H1 (cell line): ENCODE measurements at regions not wholly inside any gene's neighbourhood (a gene's known extent, or its start where the extent isn't known, plus 50 kb on each side); places are given as distances from the start of the nearest gene placed in this dataset.

Experiments used
- CTCF ChIA-PET: fragments of 300-600 bp; sonication (Branson Sonifier 250); formaldehyde crosslinking; loops from one replicate; lab custom pipeline; 2021; ENCODE audit not compliant: partially characterized antibody; lab: Charles Lee
- POLR2A ChIA-PET: fragments of 300-600 bp; sonication (Branson Sonifier 250); formaldehyde crosslinking; loops from one replicate; lab custom pipeline; 2021; ENCODE audit warnings: inconsistent platforms; ENCODE audit not compliant: partially characterized antibody; lab: Charles Lee
- DNase-seq, 2 experiments: peaks; one replicate each; pipeline versions ENCODE4 v3.0.0 to v3.0.0-alpha.2; 2010 to 2022; ENCODE audit warnings: low spot score in 2 of 2, low read depth in 1 of 2, mixed read lengths in 1 of 2
- FAIRE-seq: peaks from 2 replicates; lab custom pipeline; 2011; peaks lifted over from hg19 to GRCh38; lab: Jason Lieb, UNC
- H2AFZ ChIP-seq: 2 replicates; pipeline ENCODE4 v1.8.1; 2012; ENCODE audit warnings: low read length, inconsistent platforms
- H2AK5ac ChIP-seq: 2 replicates; pipeline ENCODE4 v1.6.1; 2013; ENCODE audit warnings: low read depth, low read length
- H2BK120ac ChIP-seq: replicated peaks from 2 replicates; pipeline ENCODE3; 2013; ENCODE audit warnings: low read depth, low read length, inconsistent platforms
- H2BK12ac ChIP-seq: 2 replicates; pipeline ENCODE4 v1.6.1; 2013; ENCODE audit warnings: low read depth, low read length
- H2BK15ac ChIP-seq: 2 replicates; pipeline ENCODE4 v1.6.1; 2013; ENCODE audit warnings: low read length
- H2BK20ac ChIP-seq: 2 replicates; pipeline ENCODE4 v1.6.1; 2013; ENCODE audit warnings: low read length
- H2BK5ac ChIP-seq: 2 replicates; pipeline ENCODE4 v1.6.1; 2013; ENCODE audit warnings: low read depth, low read length
- H3K14ac ChIP-seq: 2 replicates; pipeline ENCODE4 v1.6.1; 2013; ENCODE audit warnings: inconsistent platforms; ENCODE audit not compliant: insufficient read length
- H3K18ac ChIP-seq: 2 replicates; pipeline ENCODE4 v1.6.1; 2013; ENCODE audit warnings: low read length; ENCODE audit errors: extremely low read depth
- H3K23ac ChIP-seq: 2 replicates; pipeline ENCODE4 v1.6.1; 2013; ENCODE audit warnings: inconsistent platforms; ENCODE audit not compliant: insufficient read length
- H3K23me2 ChIP-seq: 2 replicates; pipeline ENCODE4 v1.6.1; 2013; ENCODE audit warnings: low read depth, low read length
- H3K27ac ChIP-seq: 2 replicates; pipeline ENCODE4 v1.6.1; 2011; ENCODE audit warnings: low read depth, low read length, inconsistent platforms
- H3K27me3 ChIP-seq, 4 experiments: replicated peaks in 1 of 4; 1 replicate in 1 of 4; 2 replicates in 3 of 4; pipeline versions ENCODE4 v1.6.1 to v1.8.1; 2011 to 2013; ENCODE audit warnings: low read length in 3 of 4, mild to moderate bottlenecking in 3 of 4, inconsistent platforms in 2 of 4, mixed read lengths in 2 of 4, moderate library complexity in 1 of 4; ENCODE audit not compliant: control insufficient read depth in 3 of 4, insufficient read depth in 3 of 4; ENCODE audit errors: extremely low read depth in 1 of 4
- H3K36me3 ChIP-seq, 4 experiments: 2 replicates each; pipeline versions ENCODE4 v1.6.1 to v1.8.1; 2011 to 2013; ENCODE audit warnings: mild to moderate bottlenecking in 4 of 4, low read length in 3 of 4, moderate library complexity in 2 of 4, control low read depth in 1 of 4, inconsistent platforms in 1 of 4; ENCODE audit not compliant: insufficient read depth in 4 of 4, control insufficient read depth in 2 of 4
- H3K4ac ChIP-seq: replicated peaks from 2 replicates; pipeline ENCODE3; 2013; ENCODE audit warnings: low read length, low read depth, mixed read lengths, inconsistent platforms; ENCODE audit not compliant: insufficient read length
- H3K4me1 ChIP-seq, 4 experiments: replicated peaks in 1 of 4; 1 replicate in 1 of 4; 2 replicates in 3 of 4; pipeline versions ENCODE4 v1.6.1 to v1.8.1; 2011 to 2013; ENCODE audit warnings: low read length in 3 of 4, inconsistent platforms in 2 of 4, mixed read lengths in 1 of 4; ENCODE audit not compliant: insufficient read depth in 4 of 4, control insufficient read depth in 3 of 4
- H3K4me2 ChIP-seq, 2 experiments: 2 replicates each; pipeline versions ENCODE4 v1.6.1 to v1.8.1; 2011 to 2013; ENCODE audit warnings: low read depth in 2 of 2, low read length in 2 of 2, control low read depth in 1 of 2, inconsistent platforms in 1 of 2, mild to moderate bottlenecking in 1 of 2; ENCODE audit not compliant: insufficient read depth in 1 of 2
- H3K4me3 ChIP-seq, 4 experiments: fragments of 200-600, 300-600 bp in 1 of 4; sonication (generic), shearing (Covaris generic), sonication (Bioruptor Twin) in 1 of 4; 2 replicates each; pipeline versions ENCODE4 v1.5.1 to v1.8.1; 2011 to 2016; ENCODE audit warnings: low read length in 4 of 4, low read depth in 3 of 4, control low read depth in 2 of 4, inconsistent platforms in 2 of 4, mild to moderate bottlenecking in 2 of 4, mixed read lengths in 1 of 4, moderate library complexity in 1 of 4; ENCODE audit not compliant: insufficient read depth in 2 of 4; ENCODE audit errors: extremely low read depth in 1 of 4
- H3K56ac ChIP-seq: replicated peaks from 2 replicates; pipeline ENCODE3; 2013; ENCODE audit warnings: low read depth, mild to moderate bottlenecking, mixed read lengths, low read length, inconsistent platforms; ENCODE audit not compliant: insufficient read length
- H3K79me1 ChIP-seq: 2 replicates; pipeline ENCODE4 v1.6.1; 2013; ENCODE audit warnings: low read depth, low read length, control low read depth
- H3K79me2 ChIP-seq, 2 experiments: 2 replicates each; pipeline versions ENCODE4 v1.6.1 to v1.8.1; 2012 to 2013; ENCODE audit warnings: low read length in 2 of 2, mild to moderate bottlenecking in 2 of 2, inconsistent platforms in 1 of 2; ENCODE audit not compliant: insufficient read depth in 2 of 2, control insufficient read depth in 1 of 2
- H3K9ac ChIP-seq, 4 experiments: replicated peaks in 1 of 4; 1 replicate in 1 of 4; 2 replicates in 3 of 4; pipeline versions ENCODE4 v1.6.1 to v1.8.1; 2011 to 2013; ENCODE audit warnings: low read depth in 3 of 4, low read length in 3 of 4, control low read depth in 2 of 4, mild to moderate bottlenecking in 2 of 4, moderate library complexity in 2 of 4, inconsistent platforms in 1 of 4; ENCODE audit errors: extremely low read depth in 1 of 4
- H3K9me3 ChIP-seq, 2 experiments: 2 replicates each; pipeline versions ENCODE4 v1.6.1 to v1.8.1; 2012 to 2013; ENCODE audit warnings: mild to moderate bottlenecking in 2 of 2, moderate library complexity in 2 of 2, control low read depth in 1 of 2, inconsistent platforms in 1 of 2, low read depth in 1 of 2, low read length in 1 of 2, mixed read lengths in 1 of 2; ENCODE audit not compliant: insufficient read depth in 2 of 2
- H4K20me1 ChIP-seq, 2 experiments: replicated peaks in 1 of 2; 2 replicates each; pipeline versions ENCODE3 to v1.8.1; 2011 to 2013; ENCODE audit warnings: inconsistent platforms in 2 of 2, low read length in 2 of 2, mild to moderate bottlenecking in 1 of 2; ENCODE audit not compliant: insufficient read depth in 2 of 2, control insufficient read depth in 1 of 2
- H4K5ac ChIP-seq: 2 replicates; pipeline ENCODE4 v1.6.1; 2013; ENCODE audit warnings: low read length, low read depth, mixed read lengths, inconsistent platforms; ENCODE audit not compliant: insufficient read length
- H4K8ac ChIP-seq: 2 replicates; pipeline ENCODE4 v1.8.0; 2013; ENCODE audit warnings: mild to moderate bottlenecking, moderate library complexity, low read length, inconsistent platforms; ENCODE audit not compliant: insufficient read depth; ENCODE audit errors: extremely low read depth
- H4K91ac ChIP-seq: replicated peaks from 2 replicates; pipeline ENCODE3; 2013; ENCODE audit warnings: low read length, mixed read lengths, inconsistent platforms; ENCODE audit not compliant: insufficient read length
- CTCF ChIP-seq, 3 experiments: IDR thresholded peaks; 1 replicate in 2 of 3; 2 replicates in 1 of 3; pipeline versions ENCODE4 v1.5.1 to v1.6.1; 2011; ENCODE audit warnings: low read length in 3 of 3, mild to moderate bottlenecking in 3 of 3, inconsistent platforms in 2 of 3, low read depth in 1 of 3, moderate library complexity in 1 of 3; ENCODE audit not compliant: insufficient read depth in 1 of 3; ENCODE audit errors: control extremely low read depth in 1 of 3
- RAD21 ChIP-seq, 2 experiments: IDR thresholded peaks in 1 of 2; conservative IDR thresholded peaks in 1 of 2; 2 replicates each; pipeline ENCODE4 v1.6.1; 2011; ENCODE audit warnings: low read depth in 2 of 2, low read length in 2 of 2, improper control_type of control experiment in 1 of 2, inconsistent platforms in 1 of 2, mild to moderate bottlenecking in 1 of 2, moderate library complexity in 1 of 2
- TCF12 ChIP-seq: IDR thresholded peaks from 2 replicates; pipeline ENCODE4 v1.6.1; 2011; ENCODE audit warnings: low read depth, mild to moderate bottlenecking, low read length
- WGBS, 2 experiments: shearing (Covaris generic) in 1 of 2; methylation state at CpG; one replicate each; pipeline versions ENCODE4 v1.1.6 to v1.1.7; 2013 to 2015; ENCODE audit warnings: low lambda C conversion rate in 2 of 2, mixed read lengths in 2 of 2, inconsistent platforms in 1 of 2, low coverage in 1 of 2, missing lambda C conversion rate in 1 of 2; ENCODE audit not compliant: insufficient replicate concordance in 2 of 2, insufficient coverage in 1 of 2, insufficient read length in 1 of 2; ENCODE audit errors: extremely low coverage in 1 of 2, missing lambda C conversion rate in 1 of 2; 5-methylcytosine and 5-hydroxymethylcytosine counted together

DNA sequence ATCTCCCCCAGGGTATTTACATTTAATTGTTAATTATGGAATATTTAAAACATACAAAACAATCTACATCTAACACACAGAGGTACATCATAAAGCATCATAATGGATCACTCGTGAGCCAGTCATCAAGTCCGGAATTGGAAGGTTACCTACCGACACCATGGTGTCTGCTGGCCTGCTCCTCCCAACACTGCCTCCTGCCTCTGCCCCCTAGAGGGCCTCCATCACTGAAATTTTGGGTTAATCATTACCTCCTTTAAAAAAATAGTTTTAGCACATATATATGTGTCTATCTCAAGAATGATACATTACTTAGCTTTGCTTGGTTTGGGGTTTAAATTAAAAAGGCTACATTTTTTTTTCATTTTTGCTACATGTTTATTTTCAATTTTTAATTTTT is 114.6 kb upstream of the PDE10A start:
- Histone ChIP-seq H4K5ac (no peak overlapping the region), H2BK12ac (no peak overlapping the region), H3K4ac (no peak overlapping the region), H3K56ac (no peak overlapping the region), H3K4me2 (no peak overlapping the region), H3K4me3 (no peak overlapping the region), H2BK15ac (no peak overlapping the region), H3K36me3 (no peaks in the 10 kb centered on the region), H3K23ac (no peak overlapping the region), H4K8ac (no peak overlapping the region), H3K4me1 (peaks cover 4 to 7% (median 5%) of the 10 kb centered on the region in 4 experiments; a peak in 6 of 7 replicates), H3K9me3 (no peaks in the 10 kb centered on the region), H2BK5ac (no peak overlapping the region), H3K23me2 (no peaks in the 10 kb centered on the region; the same call in 1 of the 2 replicates), H2AK5ac (no peak overlapping the region), H2AFZ (no peak overlapping the region), H3K27ac (no peak overlapping the region), H3K18ac (no peak overlapping the region), H2BK120ac (no peak overlapping the region), H3K9ac (no peak overlapping the region), H3K14ac (no peak overlapping the region), H4K91ac (no peak overlapping the region), H4K20me1 (no peaks in the 10 kb centered on the region), H3K79me1 (no peaks in the 10 kb centered on the region), H3K79me2 (no peaks in the 10 kb centered on the region), H2BK20ac (no peak overlapping the region), H3K27me3 (peaks cover 0 to 3% (median 0%) of the 10 kb centered on the region in 4 experiments; a peak in 1 of 7 replicates)
- TF ChIP-seq RAD21 (IDR thresholded peaks at IDR 0.05 in 1 of 2, conservative IDR thresholded peaks at IDR 0.05 in 1 of 2; ENCODE audit: low read depth in 2 of 2, low read length in 2 of 2) (peak; percentile 6 to 40; a peak in 1 of 4 replicates), TCF12 (no peak), CTCF (IDR thresholded peaks at IDR 0.05; ENCODE audit: control extremely low read depth in 1 of 3, insufficient read depth in 1 of 3, low read depth in 1 of 3, low read length in 3 of 3) (peak; percentile 15 to 55 (median 47); a peak in 3 of 4 replicates)
- no peak for DNase-seq
- FAIRE-seq: no peak
- ChIA-PET POLR2A (no interaction called here), CTCF (interaction anchor here (1.1 to 1.3 kb wide), 3 partner anchors 13 to 67 kb away, joined by 3 to 4 read pairs (median 3); no protein-coding TSS in a partner anchor)
- 91% methylated on average over 3 of the region's 3 CpGs; no CpG with 5 or more reads in 1 of the 2 experiments for WGBS, 2 experiments
